DND-41 (cell line): ENCODE measurements at regions not wholly inside any gene's neighbourhood (a gene's known extent, or its start where the extent isn't known, plus 50 kb on each side); places are given as distances from the start of the nearest gene placed in this dataset.

Experiments used
- CTCF ChIP-seq: IDR thresholded peaks from 2 replicates; pipeline ENCODE4 v1.5.1; 2012; ENCODE audit warnings: borderline replicate concordance, low read length, moderate library complexity, mild to moderate bottlenecking; ENCODE audit not compliant: poor library complexity, severe bottlenecking; ENCODE audit errors: extremely low read depth
- EZH2 ChIP-seq: IDR thresholded peaks from 3 replicates; pipeline ENCODE4 v1.6.1; 2012; ENCODE audit warnings: borderline replicate concordance, low read depth, mild to moderate bottlenecking, moderate library complexity, low read length, inconsistent platforms; ENCODE audit not compliant: severe bottlenecking

- no peak for TF ChIP-seq CTCF
- no peak for TF ChIP-seq EZH2
These were observed 619.0 kb downstream of the DOK5 start for GRCh38 chr20:55094353-55094861.
